Fibroblast of the aortic adventitia (primary cell): ENCODE measurements at regions not wholly inside any gene's neighbourhood (a gene's known extent, or its start where the extent isn't known, plus 50 kb on each side); places are given as distances from the start of the nearest gene placed in this dataset.
"Not testable (repeated sequence)": the region's sequence is repeated elsewhere in the genome, so short reads cannot be mapped to it uniquely, and the experiment has no call there.

ENCODE experiments used
- DNase-seq: peaks from one replicate; pipeline ENCODE4 v3.0.0-alpha.2; 2010; ENCODE audit warnings: low read depth
- H3K4me3 ChIP-seq: 2 replicates; pipeline ENCODE4 v1.5.1; 2011; ENCODE audit warnings: low read depth, mild to moderate bottlenecking, control low read depth, low read length, moderate library complexity
- CTCF ChIP-seq: IDR thresholded peaks from 2 replicates; pipeline ENCODE4 v1.5.1; 2011; ENCODE audit warnings: mild to moderate bottlenecking, low read length, control low read depth, inconsistent platforms; ENCODE audit not compliant: insufficient read depth

GRCh38 chr17:59493867-59494266, 71.5 kb upstream of the DHX40 start:
- no peak for DNase-seq
- H3K4me3 ChIP-seq: no peak overlapping the region
- no peak for TF ChIP-seq CTCF

- H3K4me3 ChIP-seq: no peak overlapping the region
- no peak for DNase-seq
- TF ChIP-seq CTCF: no peak
Measured at GRCh38 chr17:59494757-59495368, 70.5 kb upstream of the DHX40 start.

GRCh38 chr17:59496178-59496577, 69.2 kb upstream of the DHX40 start:
- no peak overlapping the region for H3K4me3 ChIP-seq
- TF ChIP-seq CTCF: no peak
- DNase-seq: no peak

GRCh38 chr17:59498530-59499307, 66.7 kb upstream of the DHX40 start:
- TF ChIP-seq CTCF: no peak
- peak; percentile 27 for DNase-seq

GRCh38 chr17:59500086-59500655, 65.2 kb upstream of the DHX40 start:
- DNase-seq, H3K4me3 ChIP-seq: not testable (repeated sequence)

More at GRCh38 chr17:59498530-59499307, 66.7 kb upstream of the DHX40 start:
- no peak overlapping the region for H3K4me3 ChIP-seq

GRCh38 chr17:59501690-59502089, 63.7 kb upstream of the DHX40 start:
- no peak overlapping the region for H3K4me3 ChIP-seq
- TF ChIP-seq CTCF: no peak

GRCh38 chr17:59502800-59503199, 62.6 kb upstream of the DHX40 start:
- no peak for DNase-seq
- TF ChIP-seq CTCF: no peak
- H3K4me3 ChIP-seq: no peak overlapping the region

More at GRCh38 chr17:59501690-59502089, 63.7 kb upstream of the DHX40 start:
- no peak for DNase-seq
